ENCODE measurements at regions not wholly inside any gene's neighbourhood (a gene's known extent, or its start where the extent isn't known, plus 50 kb on each side); places are given as distances from the start of the nearest gene placed in this dataset.

DNA sequence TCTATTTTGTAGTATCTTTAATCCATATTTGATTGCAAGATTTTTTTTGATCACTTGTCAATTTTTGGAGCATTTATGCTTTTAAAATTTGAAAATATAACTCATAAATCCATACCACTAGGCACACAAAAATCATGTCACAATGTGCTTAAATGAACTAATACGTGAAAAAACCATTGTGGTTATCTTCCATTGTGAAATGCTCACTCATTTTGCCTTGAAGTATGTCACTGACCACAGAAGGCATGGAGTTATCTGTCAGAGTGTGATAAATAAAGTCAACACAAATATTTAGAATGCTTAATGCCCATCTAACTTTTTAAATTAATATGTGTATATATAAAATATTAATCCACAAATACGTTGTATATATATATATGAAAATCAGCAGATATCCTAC is 347.2 kb downstream of the PTPRC start:
- ATAC-seq (no peak), DNase-seq (no peak)
- Mint-ChIP-seq H3K27ac (no peak overlapping the region), H3K27me3 (no peaks in the 10 kb centered on the region), H3K4me1 (no peaks in the 10 kb centered on the region), H3K36me3 (ENCODE audit: low read depth) (peaks cover 2% of the 10 kb centered on the region), H3K9me3 (ENCODE audit: low read depth) (peaks cover 5% of the 10 kb centered on the region), H3K4me3 (no peak overlapping the region)
- ChIA-PET CTCF (interaction anchor here (0.6 kb wide), 1 partner anchor 10 kb away, joined by 4 read pairs; no protein-coding TSS in a partner anchor), POLR2A (no interaction called here)
- intact Hi-C loops (cut with DNase I, micrococcal nuclease): no loop called here

DNA sequence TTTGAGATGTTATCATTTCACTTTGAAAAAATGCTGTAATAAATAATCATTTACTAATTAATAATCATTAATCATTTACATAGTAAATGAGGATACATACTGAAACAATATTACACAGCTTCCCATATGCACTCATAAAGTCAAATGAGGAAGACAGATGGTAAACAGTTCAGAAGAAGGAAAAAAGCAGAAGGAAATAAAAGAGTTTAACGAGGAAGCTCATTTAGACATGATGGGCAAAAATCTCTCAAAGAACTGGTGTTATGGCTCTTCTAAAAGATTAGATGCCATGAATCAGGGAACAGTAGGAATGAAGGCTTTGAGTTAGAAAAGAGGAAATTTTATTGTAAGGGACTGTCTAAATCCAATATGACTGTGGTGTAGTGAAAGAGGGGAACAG is 347.6 kb downstream of the PTPRC start:
- intact Hi-C loops (cut with DNase I, micrococcal nuclease): no loop called here
- Mint-ChIP-seq H3K9me3 (ENCODE audit: low read depth) (peaks cover 5% of the 10 kb centered on the region), H3K27me3 (no peaks in the 10 kb centered on the region), H3K4me1 (no peaks in the 10 kb centered on the region), H3K4me3 (no peak overlapping the region), H3K36me3 (ENCODE audit: low read depth) (peaks cover 2% of the 10 kb centered on the region), H3K27ac (no peak overlapping the region)
- ChIA-PET POLR2A (no interaction called here), CTCF (interaction anchor here (0.6 kb wide), 1 partner anchor 10 kb away, joined by 4 read pairs; no protein-coding TSS in a partner anchor)
- DNase-seq (no peak), ATAC-seq (no peak)

DNA sequence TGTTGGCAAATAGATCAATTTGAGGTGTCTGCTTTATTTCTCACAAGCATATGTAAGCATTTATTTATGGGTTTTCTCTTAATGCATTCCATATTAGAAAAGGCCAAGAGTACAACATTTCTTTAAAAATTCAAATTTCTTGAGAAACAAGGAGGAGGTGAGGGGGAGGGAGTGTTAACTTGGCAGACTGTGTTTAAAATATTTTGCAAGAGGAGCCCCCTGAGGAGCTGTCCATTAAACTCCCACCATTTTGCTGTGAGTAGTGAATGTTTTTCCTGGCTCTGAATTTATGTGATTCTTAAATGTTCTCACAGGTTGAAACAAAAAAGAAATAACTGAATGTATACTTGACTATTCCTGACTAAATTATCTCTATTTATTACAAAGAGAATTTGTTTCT is 363.8 kb downstream of the PTPRC start:
- H3K4me1 Mint-ChIP-seq: no peaks in the 10 kb centered on the region
- H3K4me3 Mint-ChIP-seq: no peak overlapping the region
- POLR2A ChIA-PET: no interaction called here
- no peaks in the 10 kb centered on the region for H3K36me3 Mint-ChIP-seq (ENCODE audit: low read depth)
- no peaks in the 10 kb centered on the region for H3K9me3 Mint-ChIP-seq (ENCODE audit: low read depth)
- intact Hi-C loops (cut with DNase I, micrococcal nuclease): no loop called here
- H3K27me3 Mint-ChIP-seq: no peaks in the 10 kb centered on the region
- H3K27ac Mint-ChIP-seq: no peak overlapping the region
- DNase-seq (no peak), ATAC-seq (no peak)
- CTCF ChIA-PET: no interaction called here

DNA sequence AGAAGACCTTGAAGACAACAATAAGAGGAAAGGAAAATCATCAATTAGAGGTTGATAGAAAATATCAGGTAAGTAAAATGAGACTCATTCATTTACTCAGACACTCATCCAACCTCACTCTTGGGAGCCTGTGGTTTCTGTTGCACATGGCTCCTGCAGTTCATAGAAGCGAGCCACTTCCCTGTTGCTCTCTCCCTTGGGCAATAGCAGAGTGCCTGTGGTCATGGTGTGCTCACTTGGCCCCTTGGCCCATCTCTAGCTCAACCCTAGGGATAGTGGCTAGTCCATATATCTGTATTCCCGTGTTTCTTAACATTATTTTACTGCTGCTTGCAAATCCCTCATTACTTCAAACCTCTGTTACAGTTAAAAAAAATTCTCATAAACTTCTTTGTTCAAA is 368.6 kb downstream of the PTPRC start:
- CTCF ChIA-PET: no interaction called here
- POLR2A ChIA-PET: no interaction called here
- Mint-ChIP-seq H3K4me1 (peaks cover 19% of the 10 kb centered on the region), H3K4me3 (no peak overlapping the region), H3K27ac (no peak overlapping the region), H3K9me3 (ENCODE audit: low read depth) (no peaks in the 10 kb centered on the region), H3K36me3 (ENCODE audit: low read depth) (no peaks in the 10 kb centered on the region), H3K27me3 (no peaks in the 10 kb centered on the region)
- DNase-seq (no peak), ATAC-seq (no peak)
- intact Hi-C loops (cut with DNase I, micrococcal nuclease): loop anchor here in 1 of 2 experiments (5.0 kb wide), 1 partner anchor 70 kb away; no protein-coding TSS in a partner anchor

DNA sequence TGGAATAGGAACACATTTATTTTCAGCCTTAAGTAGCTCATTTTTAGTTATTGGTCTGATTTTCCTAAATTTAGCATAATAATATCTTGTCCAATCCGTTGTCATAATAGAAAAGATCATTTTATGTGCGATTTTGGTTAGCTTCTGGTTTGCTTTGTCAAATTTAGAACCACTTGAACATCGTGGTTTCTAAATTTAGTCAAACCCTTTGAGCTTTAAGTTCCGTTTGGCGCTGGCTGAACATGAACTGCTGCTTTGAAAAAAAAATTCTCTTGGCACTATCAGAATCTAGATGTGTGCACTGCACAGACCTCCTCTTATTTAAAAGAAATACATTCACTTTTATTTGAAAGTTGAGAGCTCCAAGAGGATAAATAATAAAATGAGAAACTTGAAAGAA is 370.6 kb downstream of the PTPRC start:
- intact Hi-C loops (cut with DNase I, micrococcal nuclease): loop anchor here in 1 of 2 experiments (5.0 kb wide), 1 partner anchor 72 kb away; no protein-coding TSS in a partner anchor

DNA sequence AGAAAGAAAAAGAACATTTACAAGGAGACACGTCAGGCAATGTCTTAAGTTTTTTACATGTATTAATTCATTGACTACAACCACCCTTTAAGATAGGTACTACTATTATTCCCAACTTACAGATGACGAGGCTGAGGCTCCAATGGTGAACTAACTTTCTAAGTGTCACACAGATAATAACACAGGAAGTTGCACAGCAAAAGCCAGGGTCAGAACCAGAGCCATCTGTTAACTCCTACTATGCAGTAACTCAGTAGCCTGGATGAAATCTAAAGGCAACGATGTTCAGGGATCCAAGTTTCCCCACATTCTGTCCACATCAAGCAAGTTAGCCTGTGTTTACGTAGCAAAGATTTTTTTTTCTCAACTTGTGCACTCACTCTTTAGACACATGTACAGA is 371.7 kb downstream of the PTPRC start:
- Mint-ChIP-seq H3K36me3 (ENCODE audit: low read depth) (no peaks in the 10 kb centered on the region), H3K9me3 (ENCODE audit: low read depth) (no peaks in the 10 kb centered on the region), H3K27ac (no peak overlapping the region), H3K4me3 (no peak overlapping the region), H3K27me3 (no peaks in the 10 kb centered on the region), H3K4me1 (peaks cover 19% of the 10 kb centered on the region)
- ChIA-PET POLR2A (no interaction called here), CTCF (no interaction called here)
- ATAC-seq (no peak), DNase-seq (no peak)
- intact Hi-C loops (cut with DNase I, micrococcal nuclease): no loop called here

More for the DNA sequence above, 370.6 kb downstream of the PTPRC start:
- H3K36me3 Mint-ChIP-seq (ENCODE audit: low read depth): no peaks in the 10 kb centered on the region
- ChIA-PET CTCF (interaction anchor here (1.0 to 1.2 kb wide), 2 partner anchors 9 to 32 kb away, joined by 3 read pairs; no protein-coding TSS in a partner anchor), POLR2A (no interaction called here)
- H3K4me3 Mint-ChIP-seq: no peak overlapping the region
- no peaks in the 10 kb centered on the region for H3K9me3 Mint-ChIP-seq (ENCODE audit: low read depth)
- no peaks in the 10 kb centered on the region for H3K27me3 Mint-ChIP-seq
- peaks cover 19% of the 10 kb centered on the region for H3K4me1 Mint-ChIP-seq
- no peak overlapping the region for H3K27ac Mint-ChIP-seq
- DNase-seq (peak; percentile 32), ATAC-seq (peak; percentile 61)

DNA sequence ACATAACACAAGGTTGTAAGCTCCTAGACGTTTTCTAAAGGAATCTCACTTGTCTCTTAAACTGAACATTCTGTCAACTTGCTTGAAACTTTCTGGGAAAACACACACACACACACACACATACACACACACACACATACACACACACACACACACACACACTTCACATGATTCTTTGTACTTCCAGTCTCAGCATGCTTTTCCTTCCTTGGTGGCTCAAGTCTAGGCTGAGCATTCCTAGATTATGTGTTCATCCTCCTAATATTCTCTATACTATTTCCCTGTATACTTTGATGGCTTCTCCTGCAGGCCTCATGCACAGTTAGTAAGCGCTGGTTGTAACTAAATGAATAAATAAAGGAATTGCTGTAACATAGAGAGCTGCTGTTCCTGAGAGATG is 372.1 kb downstream of the PTPRC start:
- H3K4me3 Mint-ChIP-seq: no peak overlapping the region
- H3K9me3 Mint-ChIP-seq (ENCODE audit: low read depth): no peaks in the 10 kb centered on the region
- no peaks in the 10 kb centered on the region for H3K27me3 Mint-ChIP-seq
- peaks cover 19% of the 10 kb centered on the region for H3K4me1 Mint-ChIP-seq
- ChIA-PET POLR2A (no interaction called here), CTCF (no interaction called here)
- H3K36me3 Mint-ChIP-seq (ENCODE audit: low read depth): no peaks in the 10 kb centered on the region
- DNase-seq (no peak), ATAC-seq (no peak)
- H3K27ac Mint-ChIP-seq: no peak overlapping the region
- intact Hi-C loops (cut with DNase I, micrococcal nuclease): no loop called here

DNA sequence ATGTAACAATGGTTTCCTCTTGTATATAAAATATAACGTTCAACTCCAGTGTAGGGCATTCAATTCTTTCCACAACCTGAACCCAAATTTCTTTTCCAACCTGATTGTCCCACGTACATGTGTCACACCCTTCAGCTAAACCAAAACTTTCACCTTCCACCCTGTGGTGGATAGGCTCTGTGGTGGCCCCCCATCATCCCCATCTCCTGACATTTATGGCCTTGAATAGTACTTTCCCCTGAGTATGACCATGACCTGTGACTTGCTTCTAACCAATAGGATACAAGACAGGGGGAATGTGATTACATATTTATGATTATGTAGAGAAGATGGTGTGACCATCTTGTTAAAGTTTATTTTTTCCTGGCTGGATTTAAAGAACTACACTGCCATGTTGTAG is 377.0 kb downstream of the PTPRC start:
- ChIA-PET POLR2A (no interaction called here), CTCF (no interaction called here)
- intact Hi-C loops (cut with DNase I, micrococcal nuclease): no loop called here
- Mint-ChIP-seq H3K36me3 (ENCODE audit: low read depth) (no peaks in the 10 kb centered on the region), H3K4me3 (no peak overlapping the region), H3K4me1 (peaks cover 2% of the 10 kb centered on the region), H3K27ac (no peak overlapping the region), H3K9me3 (ENCODE audit: low read depth) (no peaks in the 10 kb centered on the region), H3K27me3 (no peaks in the 10 kb centered on the region)
- DNase-seq (no peak), ATAC-seq (no peak)

DNA sequence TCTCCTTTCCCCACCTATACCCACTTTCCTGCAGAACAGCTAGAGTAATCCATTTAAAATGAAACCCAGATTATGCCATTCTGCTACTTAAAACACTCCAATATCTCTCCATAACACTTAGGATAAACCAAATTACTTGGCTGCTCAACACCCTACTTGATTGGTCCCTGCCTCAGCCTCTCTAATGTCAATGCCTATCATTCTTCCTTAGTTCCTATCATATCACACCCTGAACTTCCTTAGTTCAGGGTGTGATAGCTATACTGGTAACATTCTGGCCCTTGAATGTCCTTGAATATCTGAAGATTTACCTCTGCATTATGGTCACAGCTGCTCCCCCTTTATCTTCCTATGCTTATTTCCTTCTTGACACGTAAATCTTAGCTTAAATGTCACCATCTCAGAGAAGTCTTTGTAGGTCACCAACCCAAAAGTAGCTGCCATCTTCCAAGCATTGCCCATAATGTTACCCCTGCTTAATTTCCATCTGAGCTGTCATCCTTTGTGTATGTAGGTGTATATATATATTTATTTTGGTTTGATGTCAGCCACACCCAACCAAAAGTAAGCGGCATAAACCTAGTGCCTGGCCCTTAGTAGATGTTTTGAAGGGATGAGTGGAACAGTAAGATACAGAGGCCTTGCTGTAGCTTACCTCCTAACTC is 379.8 kb downstream of the PTPRC start:
- H3K27me3 Mint-ChIP-seq: no peaks in the 10 kb centered on the region
- DNase-seq (no peak), ATAC-seq (no peak)
- no peak overlapping the region for H3K4me3 Mint-ChIP-seq
- H3K27ac Mint-ChIP-seq: no peak overlapping the region
- intact Hi-C loops (cut with DNase I, micrococcal nuclease): no loop called here
- peaks cover 3% of the 10 kb centered on the region for H3K9me3 Mint-ChIP-seq (ENCODE audit: low read depth)
- peaks cover 2% of the 10 kb centered on the region for H3K4me1 Mint-ChIP-seq
- CTCF ChIA-PET: interaction anchor here (1.2 kb wide), 1 partner anchor 9 kb away, joined by 4 read pairs; no protein-coding TSS in a partner anchor
- no peaks in the 10 kb centered on the region for H3K36me3 Mint-ChIP-seq (ENCODE audit: low read depth)
- POLR2A ChIA-PET: no interaction called here

DNA sequence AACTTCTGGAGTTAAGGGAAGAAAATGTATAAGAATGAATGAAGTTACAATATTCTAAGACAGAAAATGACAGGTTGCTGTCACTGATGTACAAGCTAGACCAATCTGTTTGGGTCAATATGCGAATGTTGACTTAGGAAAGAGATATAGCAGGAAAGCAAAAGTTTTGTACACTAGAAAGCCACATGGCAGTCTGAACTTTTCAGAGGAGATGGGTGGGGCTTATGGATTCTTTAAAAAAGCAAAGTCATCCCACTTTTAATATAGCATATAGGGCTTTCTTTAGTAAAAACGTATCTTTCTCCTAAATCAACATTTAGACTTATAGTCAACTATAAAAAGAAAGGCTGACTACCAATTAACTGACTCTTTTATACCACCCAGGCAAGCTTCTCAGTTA is 381.2 kb downstream of the PTPRC start:
- POLR2A ChIA-PET: no interaction called here

DNA sequence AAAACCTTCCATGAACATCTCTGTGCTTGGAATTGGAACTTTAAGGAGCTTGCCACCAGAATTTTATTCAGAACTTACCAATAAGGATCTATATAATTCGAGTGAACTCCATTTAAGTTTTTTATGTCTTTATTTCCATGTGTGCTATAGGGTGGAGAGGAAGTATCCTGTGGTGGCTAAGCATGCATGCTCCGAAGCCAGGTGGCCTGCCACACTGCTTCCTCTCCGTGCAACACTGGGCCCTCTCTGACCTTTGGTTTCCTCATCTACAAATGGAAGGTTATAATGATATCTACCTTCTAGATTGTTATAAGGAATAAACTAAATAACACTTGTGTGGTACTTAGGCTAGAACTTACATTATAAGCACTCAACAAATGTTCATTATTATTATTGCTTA is 382.1 kb downstream of the PTPRC start:
- peaks cover 2% of the 10 kb centered on the region for H3K4me1 Mint-ChIP-seq
- peaks cover 3% of the 10 kb centered on the region for H3K9me3 Mint-ChIP-seq (ENCODE audit: low read depth)
- H3K27ac Mint-ChIP-seq: no peak overlapping the region
- ATAC-seq (no peak), DNase-seq (no peak)
- H3K4me3 Mint-ChIP-seq: no peak overlapping the region
- intact Hi-C loops (cut with DNase I, micrococcal nuclease): no loop called here
- H3K36me3 Mint-ChIP-seq (ENCODE audit: low read depth): no peaks in the 10 kb centered on the region
- CTCF ChIA-PET: no interaction called here
- POLR2A ChIA-PET: interaction anchor here (0.6 kb wide), 1 partner anchor 516 kb away, joined by 3 read pairs; no protein-coding TSS in a partner anchor
- no peaks in the 10 kb centered on the region for H3K27me3 Mint-ChIP-seq

More for the DNA sequence above, 381.2 kb downstream of the PTPRC start:
- Mint-ChIP-seq H3K36me3 (ENCODE audit: low read depth) (no peaks in the 10 kb centered on the region), H3K9me3 (ENCODE audit: low read depth) (peaks cover 3% of the 10 kb centered on the region), H3K27me3 (no peaks in the 10 kb centered on the region), H3K4me1 (peaks cover 2% of the 10 kb centered on the region), H3K4me3 (no peak overlapping the region), H3K27ac (no peak overlapping the region)
- DNase-seq (no peak), ATAC-seq (no peak)
- CTCF ChIA-PET: no interaction called here
- intact Hi-C loops (cut with DNase I, micrococcal nuclease): no loop called here

DNA sequence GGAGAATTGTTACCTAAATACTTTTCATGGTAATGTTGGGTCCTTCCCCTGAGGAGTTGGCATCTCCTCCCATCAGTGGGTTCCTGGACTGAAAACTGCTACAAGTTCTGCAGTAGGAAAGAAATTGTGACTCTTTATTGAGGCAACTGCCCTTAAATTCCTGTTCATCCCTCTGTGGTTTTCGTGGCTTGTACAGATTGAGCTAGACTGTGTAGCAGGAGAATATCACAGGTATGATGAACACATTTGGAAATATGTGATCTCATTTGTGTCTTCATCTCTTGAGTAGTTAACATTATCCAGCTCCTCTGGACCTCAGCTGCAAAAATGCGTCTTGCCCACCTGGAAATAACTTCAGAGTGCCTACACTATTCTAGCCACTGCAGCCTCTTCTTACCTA is 390.6 kb downstream of the PTPRC start:
- no peaks in the 10 kb centered on the region for H3K27me3 Mint-ChIP-seq
- ATAC-seq (no peak), DNase-seq (no peak)
- H3K9me3 Mint-ChIP-seq (ENCODE audit: low read depth): no peaks in the 10 kb centered on the region
- ChIA-PET CTCF (interaction anchor here (0.6 kb wide), 1 partner anchor 1097 kb away, joined by 3 read pairs; no protein-coding TSS in a partner anchor), POLR2A (no interaction called here)
- no peaks in the 10 kb centered on the region for H3K36me3 Mint-ChIP-seq (ENCODE audit: low read depth)
- intact Hi-C loops (cut with DNase I, micrococcal nuclease): no loop called here
- no peak overlapping the region for H3K27ac Mint-ChIP-seq
- peaks cover 17% of the 10 kb centered on the region for H3K4me1 Mint-ChIP-seq
- H3K4me3 Mint-ChIP-seq: no peak overlapping the region
